HEK293 (cell line): ENCODE measurements at regions not wholly inside any gene's neighbourhood (a gene's known extent, or its start where the extent isn't known, plus 50 kb on each side); places are given as distances from the start of the nearest gene placed in this dataset.

Source experiments
- CTCF ChIP-seq: fragments of 450-650 bp; formaldehyde crosslinking; IDR thresholded peaks from 2 replicates; pipeline ENCODE4 v1.5.1; 2016; ENCODE audit warnings: missing biosample characterization, missing genetic modification characterization
- KLF8 ChIP-seq: fragments of 450-650 bp; formaldehyde crosslinking; IDR thresholded peaks from 2 replicates; pipeline ENCODE4 v1.5.1; 2016; ENCODE audit warnings: missing biosample characterization, missing genetic modification characterization
- YY1 ChIP-seq: fragments of 450-650 bp; formaldehyde crosslinking; IDR thresholded peaks from 2 replicates; pipeline ENCODE4 v1.5.1; 2018; ENCODE audit warnings: missing biosample characterization, missing genetic modification characterization
- ZBTB21 ChIP-seq: fragments of 450-650 bp; formaldehyde crosslinking; IDR thresholded peaks from 2 replicates; pipeline ENCODE4 v1.5.1; 2017; ENCODE audit warnings: missing biosample characterization, missing genetic modification characterization
- ZNF404 ChIP-seq: fragments of 450-650 bp; formaldehyde crosslinking; IDR thresholded peaks from 2 replicates; pipeline ENCODE4 v1.5.1; 2017; ENCODE audit warnings: missing biosample characterization, missing genetic modification characterization
- ZNF510 ChIP-seq: fragments of 450-650 bp; formaldehyde crosslinking; IDR thresholded peaks from 2 replicates; pipeline ENCODE4 v1.5.1; 2018; ENCODE audit warnings: mild to moderate bottlenecking, missing genetic modification characterization, missing biosample characterization; ENCODE audit not compliant: insufficient replicate concordance
- ZNF692 ChIP-seq: fragments of 450-650 bp; formaldehyde crosslinking; IDR thresholded peaks from 2 replicates; pipeline ENCODE4 v1.5.1; 2016; ENCODE audit warnings: missing biosample characterization, missing genetic modification characterization

GRCh38 chr20:63080811-63081210 is 74.0 kb upstream of the BHLHE23 start:
- no peak for TF ChIP-seq ZNF404 (tag by site-specific recombination)
- TF ChIP-seq CTCF (tag by site-specific recombination): no peak
- no peak for TF ChIP-seq ZBTB21
- TF ChIP-seq YY1: no peak
- TF ChIP-seq KLF8 (tag by site-specific recombination): no peak
- no peak for TF ChIP-seq ZNF692 (tag by site-specific recombination)
- TF ChIP-seq ZNF510 (tag by site-specific recombination): no peak
